ENCODE measurements at regions not wholly inside any gene's neighbourhood (a gene's known extent, or its start where the extent isn't known, plus 50 kb on each side); places are given as distances from the start of the nearest gene placed in this dataset.

GRCh38 chr9:35540315-35540714, 50.4 kb downstream of the RUSC2 start:
- TF ChIP-seq CTCF (IDR thresholded peaks at IDR 0.05 in 2 of 3, conservative IDR thresholded peaks at IDR 0.05 in 1 of 3; ENCODE audit: control insufficient read depth in 2 of 3, extremely low read depth in 1 of 3, insufficient read depth in 1 of 3, low read depth in 3 of 3, low read length in 3 of 3), result no peak
- TF ChIP-seq POLR2A (IDR thresholded peaks at IDR 0.05; ENCODE audit: low read depth, low read length), result no peak
- TF ChIP-seq RAD21 (IDR thresholded peaks at IDR 0.05; ENCODE audit: insufficient read depth, low read depth, low read length), result no peak
- no peak for TF ChIP-seq ZNF274 (IDR thresholded peaks at IDR 0.05; ENCODE audit: insufficient read depth, insufficient read length)
- no peak for TF ChIP-seq PML (IDR thresholded peaks at IDR 0.05; ENCODE audit: low read length)
- no peak for TF ChIP-seq ATF3 (IDR thresholded peaks at IDR 0.05; ENCODE audit: borderline replicate concordance, extremely low read depth, low read depth, low read length)
- TF ChIP-seq ZBTB33 (IDR thresholded peaks at IDR 0.05), result no peak
- TF ChIP-seq YY1 (IDR thresholded peaks at IDR 0.05; ENCODE audit: low read depth, low read length), result no peak
- TF ChIP-seq MXI1 (IDR thresholded peaks at IDR 0.05; ENCODE audit: low read depth, low read length), result no peak
- no peak for TF ChIP-seq CEBPZ (IDR thresholded peaks at IDR 0.05; ENCODE audit: low read depth, low read length)
- TF ChIP-seq NRF1 (conservative IDR thresholded peaks at IDR 0.05; ENCODE audit: low read depth, low read length), result no peak
- TF ChIP-seq SRF (IDR thresholded peaks at IDR 0.05; ENCODE audit: low read depth in 2 of 2, low read length in 2 of 2), result no peak
- no peak for TF ChIP-seq TARDBP (IDR thresholded peaks at IDR 0.05; ENCODE audit: borderline replicate concordance)

Data from GM12878 (cell line).